ENCODE measurements at regions not wholly inside any gene's neighbourhood (a gene's known extent, or its start where the extent isn't known, plus 50 kb on each side); places are given as distances from the start of the nearest gene placed in this dataset.

GRCh38 chr13:104571161-104571892 is 1505.1 kb upstream of the SLC10A2 start:
- TF ChIP-seq CTCF (IDR thresholded peaks at IDR 0.05) (peak; percentile 56 to 76 (median 58)), EP300 (IDR thresholded peaks at IDR 0.05) (no peak), POLR2A (IDR thresholded peaks at IDR 0.05; ENCODE audit: low read depth) (no peak), POLR2AphosphoS5 (IDR thresholded peaks at IDR 0.05) (peak; percentile 53 to 68)
- DNase-seq (ENCODE audit: extremely low spot score), result no peak
- no peaks in the 10 kb centered on the region for H3K27me3 ChIP-seq
- no peaks in the 10 kb centered on the region for H3K9me3 ChIP-seq
- H3K4me3 ChIP-seq, result peak overlapping the region in 3 of 4 donors; percentile 6 to 36 (median 14)
- WGBS, result 29% methylated on average over 12 of the region's 12 CpGs
- intact Hi-C loops (cut with DNase I), result loop anchor here (10.0 kb wide), 1 partner anchor 1963 kb away; the partner anchor contains the start of gene EFNB2
- peak overlapping the region; percentile 39 to 63 (median 54) for H3K27ac ChIP-seq (replicated peaks in 1 of 4)
- peaks cover 2 to 25% (median 20%) of the 10 kb centered on the region in 4 donors for H3K4me1 ChIP-seq
- no peaks in the 10 kb centered on the region for H3K36me3 ChIP-seq

DNA sequence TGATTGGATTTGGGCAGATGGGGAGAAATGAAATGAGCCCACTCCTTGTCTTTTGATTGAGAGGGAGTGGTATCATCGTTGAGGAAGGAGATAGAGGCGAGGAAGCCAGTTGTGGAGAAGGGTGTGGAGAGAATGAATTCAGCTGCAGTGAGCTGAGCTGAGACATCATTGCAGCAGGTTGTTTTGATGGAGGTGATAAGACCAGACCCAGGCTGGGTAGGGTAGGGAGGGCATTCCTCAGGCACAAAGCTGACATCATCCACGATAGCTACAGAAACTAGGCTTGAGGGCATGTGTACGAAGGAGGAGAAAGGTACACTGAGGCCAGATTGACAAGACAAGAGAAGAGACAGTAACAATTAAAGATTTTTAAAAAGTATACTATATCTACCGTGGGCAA is 1500.9 kb upstream of the SLC10A2 start:
- DNase-seq (ENCODE audit: extremely low spot score), result no peak
- H3K27ac ChIP-seq (replicated peaks in 1 of 4), result no peak overlapping the region
- 86% methylated on average over 5 of the region's 5 CpGs for WGBS
- TF ChIP-seq EP300 (IDR thresholded peaks at IDR 0.05) (no peak), POLR2A (IDR thresholded peaks at IDR 0.05; ENCODE audit: low read depth) (no peak), POLR2AphosphoS5 (IDR thresholded peaks at IDR 0.05) (no peak), CTCF (IDR thresholded peaks at IDR 0.05) (no peak)
- H3K4me3 ChIP-seq, result no peak overlapping the region
- no peaks in the 10 kb centered on the region for H3K36me3 ChIP-seq
- intact Hi-C loops (cut with DNase I), result no loop called here
- peaks cover 2 to 18% (median 12%) of the 10 kb centered on the region in 4 donors for H3K4me1 ChIP-seq
- H3K27me3 ChIP-seq, result no peaks in the 10 kb centered on the region
- H3K9me3 ChIP-seq, result no peaks in the 10 kb centered on the region

DNA sequence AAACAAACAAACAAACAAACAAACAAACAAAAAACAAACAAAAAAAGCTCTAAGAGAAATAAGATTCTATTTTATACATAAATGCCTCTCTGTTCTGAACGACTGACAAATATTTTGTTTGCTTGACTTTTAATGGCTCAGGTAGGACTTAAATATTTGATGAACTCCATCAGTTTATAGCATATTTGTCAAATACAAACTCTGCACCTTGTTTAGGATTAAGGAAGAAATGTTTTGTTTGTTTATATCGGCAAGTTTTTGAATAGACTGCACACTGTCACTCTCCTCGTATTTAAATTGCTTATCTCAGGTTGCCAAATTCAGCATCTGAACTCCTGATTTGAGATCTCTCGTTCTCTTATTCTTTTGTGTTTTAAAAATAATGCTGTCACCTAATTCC is 1499.7 kb upstream of the SLC10A2 start:
- H3K36me3 ChIP-seq, result no peaks in the 10 kb centered on the region
- H3K27me3 ChIP-seq, result no peaks in the 10 kb centered on the region
- no peak overlapping the region for H3K4me3 ChIP-seq
- H3K27ac ChIP-seq (replicated peaks in 1 of 4), result no peak overlapping the region
- H3K4me1 ChIP-seq, result peaks cover 0 to 6% (median 2%) of the 10 kb centered on the region in 4 donors
- H3K9me3 ChIP-seq, result no peaks in the 10 kb centered on the region
- intact Hi-C loops (cut with DNase I), result no loop called here
- TF ChIP-seq POLR2A (IDR thresholded peaks at IDR 0.05; ENCODE audit: low read depth) (no peak), EP300 (IDR thresholded peaks at IDR 0.05) (no peak), CTCF (IDR thresholded peaks at IDR 0.05) (no peak), POLR2AphosphoS5 (IDR thresholded peaks at IDR 0.05) (no peak)
- DNase-seq (ENCODE audit: extremely low spot score), result no peak
- 89% methylated on average over 4 of the region's 4 CpGs for WGBS

DNA sequence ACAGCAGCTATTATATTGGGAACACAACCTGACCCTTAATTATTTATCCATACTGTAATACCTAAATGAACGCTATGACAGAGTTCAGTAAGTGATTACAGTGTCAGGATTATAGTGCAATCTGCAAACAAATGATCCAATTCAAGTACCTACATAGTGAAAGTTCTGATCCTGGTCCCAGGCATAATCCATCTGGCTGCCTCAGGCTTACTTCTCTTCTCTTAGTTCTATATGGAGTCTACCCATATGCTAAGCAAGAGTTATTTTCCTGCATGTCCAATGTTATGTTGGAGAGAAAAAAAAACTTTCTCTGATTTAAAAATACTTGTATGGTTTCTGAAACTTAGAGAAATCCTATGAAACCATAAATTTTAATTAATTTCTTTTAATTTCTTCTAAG is 1487.7 kb upstream of the SLC10A2 start:
- Histone ChIP-seq H3K27me3 (no peaks in the 10 kb centered on the region), H3K4me3 (no peak overlapping the region), H3K27ac (replicated peaks in 1 of 4) (no peak overlapping the region), H3K4me1 (no peaks in the 10 kb centered on the region), H3K36me3 (no peaks in the 10 kb centered on the region), H3K9me3 (no peaks in the 10 kb centered on the region)
- DNase-seq (ENCODE audit: extremely low spot score), result no peak
- no peak for TF ChIP-seq EP300 (IDR thresholded peaks at IDR 0.05)
- TF ChIP-seq POLR2AphosphoS5 (IDR thresholded peaks at IDR 0.05), result no peak
- no peak for TF ChIP-seq POLR2A (IDR thresholded peaks at IDR 0.05; ENCODE audit: low read depth)
- no peak for TF ChIP-seq CTCF (IDR thresholded peaks at IDR 0.05)
- intact Hi-C loops (cut with DNase I), result no loop called here
- 94% methylated on average over 1 of the region's 1 CpG for WGBS

All from esophagus muscularis mucosa (tissue), 4 donors.